Cardiac fibroblast (primary cell): ENCODE measurements at regions not wholly inside any gene's neighbourhood (a gene's known extent, or its start where the extent isn't known, plus 50 kb on each side); places are given as distances from the start of the nearest gene placed in this dataset.
A peak's percentile ranks its signal among the peaks of the same experiment; 100 is the strongest.

ENCODE experiments used
- DNase-seq, 2 donors: peaks; one replicate each; pipeline versions ENCODE4 v3.0.0 to v3.0.0-alpha.2; 2010; ENCODE audit warnings: low read depth in 2 of 2
- H3K4me3 ChIP-seq, 2 donors: replicated peaks in 1 of 2; 1 replicate in 1 of 2; 2 replicates in 1 of 2; pipeline ENCODE4 v1.5.1; 2011; ENCODE audit warnings: low read depth in 2 of 2, low read length in 2 of 2, mild to moderate bottlenecking in 2 of 2, moderate library complexity in 1 of 2
- CTCF ChIP-seq: IDR thresholded peaks from one replicate; pipeline ENCODE4 v1.5.1; 2011; ENCODE audit warnings: low read depth, mild to moderate bottlenecking, low read length, inconsistent platforms

- peak; percentile 95 to 100 for DNase-seq
- TF ChIP-seq CTCF, result no peak
- H3K4me3 ChIP-seq, result no peak overlapping the region
These were observed 128.1 kb upstream of the RPS23 start for GRCh38 chr5:82406205-82406773.

GRCh38 chr5:82405618-82406204 lies 127.6 kb upstream of the RPS23 start:
- peak; percentile 97 to 100 for DNase-seq
- peak; percentile 9 for TF ChIP-seq CTCF
- H3K4me3 ChIP-seq, result no peak overlapping the region

- DNase-seq, result peak; percentile 68 to 90
- no peak for TF ChIP-seq CTCF
- no peak overlapping the region for H3K4me3 ChIP-seq
These were observed 127.0 kb upstream of the RPS23 start for GRCh38 chr5:82405161-82405560.

- no peak for DNase-seq
- no peak for TF ChIP-seq CTCF
These were observed 126.3 kb upstream of the RPS23 start for GRCh38 chr5:82404382-82404945.

GRCh38 chr5:82403724-82404123 lies 125.6 kb upstream of the RPS23 start:
- no peak for TF ChIP-seq CTCF
- DNase-seq, result no peak
- H3K4me3 ChIP-seq, result no peak overlapping the region

More at GRCh38 chr5:82404382-82404945, 126.3 kb upstream of the RPS23 start:
- no peak overlapping the region for H3K4me3 ChIP-seq

- DNase-seq, result no peak
- no peak for TF ChIP-seq CTCF
- H3K4me3 ChIP-seq, result no peak overlapping the region
These were observed 124.9 kb upstream of the RPS23 start for GRCh38 chr5:82403026-82403425.

GRCh38 chr5:82399111-82399510 lies 121.0 kb upstream of the RPS23 start:
- TF ChIP-seq CTCF, result no peak
- peak in 1 of 2 donors; percentile 41 for DNase-seq
- H3K4me3 ChIP-seq, result no peak overlapping the region
